AG20443 (cell line): ENCODE measurements at regions not wholly inside any gene's neighbourhood (a gene's known extent, or its start where the extent isn't known, plus 50 kb on each side); places are given as distances from the start of the nearest gene placed in this dataset.

Source experiments
- DNase-seq: peaks from one replicate; pipeline ENCODE4 v3.0.0; 2012; ENCODE audit warnings: low spot score, mixed read lengths

- no peak for DNase-seq
Measured at GRCh38 chr20:24169256-24169655, 180.7 kb upstream of the GGTLC1 start.

- no peak for DNase-seq
Measured at GRCh38 chr20:24166412-24166811, 177.8 kb upstream of the GGTLC1 start.

- DNase-seq, result no peak
Measured at GRCh38 chr20:24166123-24166381, 177.5 kb upstream of the GGTLC1 start.

- no peak for DNase-seq
Measured at GRCh38 chr20:24165301-24166122, 176.9 kb upstream of the GGTLC1 start.

- DNase-seq, result no peak
Measured at GRCh38 chr20:24164360-24164759, 175.8 kb upstream of the GGTLC1 start.

- DNase-seq, result no peak
Measured at GRCh38 chr20:24163506-24163905, 174.9 kb upstream of the GGTLC1 start.

- peak; percentile 87 for DNase-seq
Measured at GRCh38 chr20:24160563-24161281, 172.1 kb upstream of the GGTLC1 start.

- DNase-seq, result no peak
Measured at GRCh38 chr20:24158281-24158680, 169.7 kb upstream of the GGTLC1 start.

- DNase-seq, result no peak
Measured at GRCh38 chr20:24157213-24157612, 168.6 kb upstream of the GGTLC1 start.

GRCh38 chr20:24153101-24154040 lies 164.8 kb upstream of the GGTLC1 start:
- DNase-seq, result no peak

- DNase-seq, result no peak
Measured at GRCh38 chr20:24151621-24152294, 163.2 kb upstream of the GGTLC1 start.

GRCh38 chr20:24150406-24150805 lies 161.8 kb upstream of the GGTLC1 start:
- DNase-seq, result no peak

GRCh38 chr20:24149881-24150307 lies 161.3 kb upstream of the GGTLC1 start:
- DNase-seq, result peak; percentile 49

GRCh38 chr20:24149175-24149574 lies 160.6 kb upstream of the GGTLC1 start:
- DNase-seq, result no peak

- DNase-seq, result no peak
Measured at GRCh38 chr20:24148372-24148771, 159.8 kb upstream of the GGTLC1 start.

GRCh38 chr20:24147961-24148360 lies 159.4 kb upstream of the GGTLC1 start:
- no peak for DNase-seq

GRCh38 chr20:24147479-24147878 lies 158.9 kb upstream of the GGTLC1 start:
- DNase-seq, result no peak

GRCh38 chr20:24146231-24146634 lies 157.7 kb upstream of the GGTLC1 start:
- no peak for DNase-seq

- no peak for DNase-seq
Measured at GRCh38 chr20:24144371-24144770, 155.8 kb upstream of the GGTLC1 start.

- no peak for DNase-seq
Measured at GRCh38 chr20:24141111-24141510, 152.5 kb upstream of the GGTLC1 start.

GRCh38 chr20:24139846-24140245 lies 151.3 kb upstream of the GGTLC1 start:
- no peak for DNase-seq

GRCh38 chr20:24138951-24139350 lies 150.4 kb upstream of the GGTLC1 start:
- no peak for DNase-seq
